H1 (cell line): ENCODE measurements at regions not wholly inside any gene's neighbourhood (a gene's known extent, or its start where the extent isn't known, plus 50 kb on each side); places are given as distances from the start of the nearest gene placed in this dataset.

Experiments
- CHD7 ChIP-seq: fragments of 300-600 bp; sonication (generic); IDR thresholded peaks from 2 replicates; pipeline ENCODE4 v1.7.1; 2012; ENCODE audit warnings: low read length, moderate library complexity, mild to moderate bottlenecking, inconsistent platforms; ENCODE audit not compliant: insufficient replicate concordance
- RBBP5 ChIP-seq: IDR thresholded peaks from 2 replicates; pipeline ENCODE4 v1.7.1; 2012; ENCODE audit warnings: low read depth, mild to moderate bottlenecking, inconsistent platforms, low read length, moderate library complexity, borderline replicate concordance
- TEAD4 ChIP-seq: IDR thresholded peaks from 2 replicates; pipeline ENCODE4 v1.6.1; 2012; ENCODE audit warnings: low read depth, low read length, inconsistent platforms, mixed read lengths

- TF ChIP-seq CHD7, result no peak
- TF ChIP-seq RBBP5, result no peak
- TF ChIP-seq TEAD4, result no peak
- TF ChIP-seq, all 59 proteins: peak for 0
These were observed 389.2 kb downstream of the LMX1A start (continued) for GRCh38 chr1:164967300-164967699.
